ENCODE measurements at regions not wholly inside any gene's neighbourhood (a gene's known extent, or its start where the extent isn't known, plus 50 kb on each side); places are given as distances from the start of the nearest gene placed in this dataset.

DNA sequence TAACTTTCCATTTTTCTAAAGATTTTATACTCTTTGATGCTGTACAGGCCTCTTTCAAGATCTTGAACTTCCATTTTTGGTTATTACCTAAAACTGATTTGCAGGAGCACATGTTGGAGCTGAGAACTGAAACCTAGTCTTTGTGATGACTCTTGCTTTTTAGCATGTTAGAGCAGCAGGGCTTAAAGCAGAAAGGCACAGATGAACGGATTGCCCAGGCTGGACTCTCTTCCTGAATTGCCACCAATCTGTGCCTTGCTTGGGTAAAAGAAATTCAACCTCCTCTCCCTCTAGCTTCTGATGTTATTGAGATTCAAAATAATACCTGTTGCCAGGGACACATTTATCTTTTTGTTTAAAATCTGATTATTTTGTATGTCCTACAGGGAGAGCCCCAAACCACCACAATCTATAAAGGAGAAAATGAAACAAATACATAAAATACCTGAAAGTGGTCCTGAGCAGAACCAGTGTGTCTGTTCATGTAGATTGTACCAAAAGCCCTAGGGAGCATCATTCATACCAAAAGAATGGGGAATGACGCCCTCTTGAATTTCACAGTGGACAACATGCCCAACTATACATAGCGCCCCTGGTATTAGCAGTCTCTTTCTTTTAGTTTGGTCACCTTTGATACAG is 277.0 kb upstream of the MAP2 start:
- H3K4me1 ChIP-seq (ENCODE audit: insufficient read depth): peaks cover 46% of the 10 kb centered on the region
- ATAC-seq (no peak), DNase-seq (ENCODE audit: low spot score) (no peak)
- H2AFZ ChIP-seq: no peak overlapping the region
- H3K79me2 ChIP-seq (replicated peaks; ENCODE audit: insufficient read depth): no peaks in the 10 kb centered on the region
- H3K4me1 Mint-ChIP-seq: peaks cover 43% of the 10 kb centered on the region
- TF ChIP-seq, protein P1, sequence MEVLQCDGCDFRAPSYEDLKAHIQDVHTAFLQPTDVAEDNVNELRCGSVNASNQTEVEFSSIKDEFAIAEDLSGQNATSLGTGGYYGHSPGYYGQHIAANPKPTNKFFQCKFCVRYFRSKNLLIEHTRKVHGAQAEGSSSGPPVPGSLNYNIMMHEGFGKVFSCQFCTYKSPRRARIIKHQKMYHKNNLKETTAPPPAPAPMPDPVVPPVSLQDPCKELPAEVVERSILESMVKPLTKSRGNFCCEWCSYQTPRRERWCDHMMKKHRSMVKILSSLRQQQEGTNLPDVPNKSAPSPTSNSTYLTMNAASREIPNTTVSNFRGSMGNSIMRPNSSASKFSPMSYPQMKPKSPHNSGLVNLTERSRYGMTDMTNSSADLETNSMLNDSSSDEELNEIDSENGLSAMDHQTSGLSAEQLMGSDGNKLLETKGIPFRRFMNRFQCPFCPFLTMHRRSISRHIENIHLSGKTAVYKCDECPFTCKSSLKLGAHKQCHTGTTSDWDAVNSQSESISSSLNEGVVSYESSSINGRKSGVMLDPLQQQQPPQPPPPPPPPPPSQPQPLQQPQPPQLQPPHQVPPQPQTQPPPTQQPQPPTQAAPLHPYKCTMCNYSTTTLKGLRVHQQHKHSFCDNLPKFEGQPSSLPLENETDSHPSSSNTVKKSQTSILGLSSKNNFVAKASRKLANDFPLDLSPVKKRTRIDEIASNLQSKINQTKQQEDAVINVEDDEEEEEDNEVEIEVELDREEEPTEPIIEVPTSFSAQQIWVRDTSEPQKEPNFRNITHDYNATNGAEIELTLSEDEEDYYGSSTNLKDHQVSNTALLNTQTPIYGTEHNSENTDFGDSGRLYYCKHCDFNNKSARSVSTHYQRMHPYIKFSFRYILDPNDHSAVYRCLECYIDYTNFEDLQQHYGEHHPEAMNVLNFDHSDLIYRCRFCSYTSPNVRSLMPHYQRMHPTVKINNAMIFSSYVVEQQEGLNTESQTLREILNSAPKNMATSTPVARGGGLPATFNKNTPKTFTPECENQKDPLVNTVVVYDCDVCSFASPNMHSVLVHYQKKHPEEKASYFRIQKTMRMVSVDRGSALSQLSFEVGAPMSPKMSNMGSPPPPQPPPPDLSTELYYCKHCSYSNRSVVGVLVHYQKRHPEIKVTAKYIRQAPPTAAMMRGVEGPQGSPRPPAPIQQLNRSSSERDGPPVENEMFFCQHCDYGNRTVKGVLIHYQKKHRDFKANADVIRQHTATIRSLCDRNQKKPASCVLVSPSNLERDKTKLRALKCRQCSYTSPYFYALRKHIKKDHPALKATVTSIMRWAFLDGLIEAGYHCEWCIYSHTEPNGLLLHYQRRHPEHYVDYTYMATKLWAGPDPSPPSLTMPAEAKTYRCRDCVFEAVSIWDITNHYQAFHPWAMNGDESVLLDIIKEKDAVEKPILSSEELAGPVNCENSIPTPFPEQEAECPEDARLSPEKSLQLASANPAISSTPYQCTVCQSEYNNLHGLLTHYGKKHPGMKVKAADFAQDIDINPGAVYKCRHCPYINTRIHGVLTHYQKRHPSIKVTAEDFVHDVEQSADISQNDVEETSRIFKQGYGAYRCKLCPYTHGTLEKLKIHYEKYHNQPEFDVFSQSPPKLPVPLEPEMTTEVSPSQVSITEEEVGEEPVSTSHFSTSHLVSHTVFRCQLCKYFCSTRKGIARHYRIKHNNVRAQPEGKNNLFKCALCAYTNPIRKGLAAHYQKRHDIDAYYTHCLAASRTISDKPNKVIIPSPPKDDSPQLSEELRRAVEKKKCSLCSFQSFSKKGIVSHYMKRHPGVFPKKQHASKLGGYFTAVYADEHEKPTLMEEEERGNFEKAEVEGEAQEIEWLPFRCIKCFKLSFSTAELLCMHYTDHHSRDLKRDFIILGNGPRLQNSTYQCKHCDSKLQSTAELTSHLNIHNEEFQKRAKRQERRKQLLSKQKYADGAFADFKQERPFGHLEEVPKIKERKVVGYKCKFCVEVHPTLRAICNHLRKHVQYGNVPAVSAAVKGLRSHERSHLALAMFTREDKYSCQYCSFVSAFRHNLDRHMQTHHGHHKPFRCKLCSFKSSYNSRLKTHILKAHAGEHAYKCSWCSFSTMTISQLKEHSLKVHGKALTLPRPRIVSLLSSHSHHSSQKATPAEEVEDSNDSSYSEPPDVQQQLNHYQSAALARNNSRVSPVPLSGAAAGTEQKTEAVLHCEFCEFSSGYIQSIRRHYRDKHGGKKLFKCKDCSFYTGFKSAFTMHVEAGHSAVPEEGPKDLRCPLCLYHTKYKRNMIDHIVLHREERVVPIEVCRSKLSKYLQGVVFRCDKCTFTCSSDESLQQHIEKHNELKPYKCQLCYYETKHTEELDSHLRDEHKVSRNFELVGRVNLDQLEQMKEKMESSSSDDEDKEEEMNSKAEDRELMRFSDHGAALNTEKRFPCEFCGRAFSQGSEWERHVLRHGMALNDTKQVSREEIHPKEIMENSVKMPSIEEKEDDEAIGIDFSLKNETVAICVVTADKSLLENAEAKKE (CRISPR knock-in tag; IDR thresholded peaks at IDR 0.05): no peak
- TF ChIP-seq NANOG (IDR thresholded peaks at IDR 0.05; ENCODE audit: borderline replicate concordance) (no peak), STAT1 (IDR thresholded peaks at IDR 0.05; ENCODE audit: unreplicated experiment) (no peak), CREB1 (CRISPR knock-in tag; IDR thresholded peaks at IDR 0.05; ENCODE audit: low read depth) (no peak), ZNF331 (CRISPR knock-in tag; IDR thresholded peaks at IDR 0.05; ENCODE audit: low read depth) (no peak), ZNF114 (CRISPR knock-in tag; IDR thresholded peaks at IDR 0.05) (no peak), JUNB (IDR thresholded peaks at IDR 0.05; ENCODE audit: unreplicated experiment) (no peak), EZH2phosphoT487 (IDR thresholded peaks at IDR 0.05; ENCODE audit: unreplicated experiment) (no peak), POLR2AphosphoS5 (IDR thresholded peaks at IDR 0.05; ENCODE audit: low read depth) (no peak), EZH2 (IDR thresholded peaks at IDR 0.05; ENCODE audit: low read depth, unreplicated experiment) (no peak)
- TF ChIP-seq, protein P2, sequence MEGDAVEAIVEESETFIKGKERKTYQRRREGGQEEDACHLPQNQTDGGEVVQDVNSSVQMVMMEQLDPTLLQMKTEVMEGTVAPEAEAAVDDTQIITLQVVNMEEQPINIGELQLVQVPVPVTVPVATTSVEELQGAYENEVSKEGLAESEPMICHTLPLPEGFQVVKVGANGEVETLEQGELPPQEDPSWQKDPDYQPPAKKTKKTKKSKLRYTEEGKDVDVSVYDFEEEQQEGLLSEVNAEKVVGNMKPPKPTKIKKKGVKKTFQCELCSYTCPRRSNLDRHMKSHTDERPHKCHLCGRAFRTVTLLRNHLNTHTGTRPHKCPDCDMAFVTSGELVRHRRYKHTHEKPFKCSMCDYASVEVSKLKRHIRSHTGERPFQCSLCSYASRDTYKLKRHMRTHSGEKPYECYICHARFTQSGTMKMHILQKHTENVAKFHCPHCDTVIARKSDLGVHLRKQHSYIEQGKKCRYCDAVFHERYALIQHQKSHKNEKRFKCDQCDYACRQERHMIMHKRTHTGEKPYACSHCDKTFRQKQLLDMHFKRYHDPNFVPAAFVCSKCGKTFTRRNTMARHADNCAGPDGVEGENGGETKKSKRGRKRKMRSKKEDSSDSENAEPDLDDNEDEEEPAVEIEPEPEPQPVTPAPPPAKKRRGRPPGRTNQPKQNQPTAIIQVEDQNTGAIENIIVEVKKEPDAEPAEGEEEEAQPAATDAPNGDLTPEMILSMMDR (conservative IDR thresholded peaks at IDR 0.05; ENCODE audit: low read depth in 2 of 2): no peak
- TF ChIP-seq, protein P3, sequence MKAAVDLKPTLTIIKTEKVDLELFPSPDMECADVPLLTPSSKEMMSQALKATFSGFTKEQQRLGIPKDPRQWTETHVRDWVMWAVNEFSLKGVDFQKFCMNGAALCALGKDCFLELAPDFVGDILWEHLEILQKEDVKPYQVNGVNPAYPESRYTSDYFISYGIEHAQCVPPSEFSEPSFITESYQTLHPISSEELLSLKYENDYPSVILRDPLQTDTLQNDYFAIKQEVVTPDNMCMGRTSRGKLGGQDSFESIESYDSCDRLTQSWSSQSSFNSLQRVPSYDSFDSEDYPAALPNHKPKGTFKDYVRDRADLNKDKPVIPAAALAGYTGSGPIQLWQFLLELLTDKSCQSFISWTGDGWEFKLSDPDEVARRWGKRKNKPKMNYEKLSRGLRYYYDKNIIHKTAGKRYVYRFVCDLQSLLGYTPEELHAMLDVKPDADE (IDR thresholded peaks at IDR 0.05): no peak
- TF ChIP-seq, protein P4, sequence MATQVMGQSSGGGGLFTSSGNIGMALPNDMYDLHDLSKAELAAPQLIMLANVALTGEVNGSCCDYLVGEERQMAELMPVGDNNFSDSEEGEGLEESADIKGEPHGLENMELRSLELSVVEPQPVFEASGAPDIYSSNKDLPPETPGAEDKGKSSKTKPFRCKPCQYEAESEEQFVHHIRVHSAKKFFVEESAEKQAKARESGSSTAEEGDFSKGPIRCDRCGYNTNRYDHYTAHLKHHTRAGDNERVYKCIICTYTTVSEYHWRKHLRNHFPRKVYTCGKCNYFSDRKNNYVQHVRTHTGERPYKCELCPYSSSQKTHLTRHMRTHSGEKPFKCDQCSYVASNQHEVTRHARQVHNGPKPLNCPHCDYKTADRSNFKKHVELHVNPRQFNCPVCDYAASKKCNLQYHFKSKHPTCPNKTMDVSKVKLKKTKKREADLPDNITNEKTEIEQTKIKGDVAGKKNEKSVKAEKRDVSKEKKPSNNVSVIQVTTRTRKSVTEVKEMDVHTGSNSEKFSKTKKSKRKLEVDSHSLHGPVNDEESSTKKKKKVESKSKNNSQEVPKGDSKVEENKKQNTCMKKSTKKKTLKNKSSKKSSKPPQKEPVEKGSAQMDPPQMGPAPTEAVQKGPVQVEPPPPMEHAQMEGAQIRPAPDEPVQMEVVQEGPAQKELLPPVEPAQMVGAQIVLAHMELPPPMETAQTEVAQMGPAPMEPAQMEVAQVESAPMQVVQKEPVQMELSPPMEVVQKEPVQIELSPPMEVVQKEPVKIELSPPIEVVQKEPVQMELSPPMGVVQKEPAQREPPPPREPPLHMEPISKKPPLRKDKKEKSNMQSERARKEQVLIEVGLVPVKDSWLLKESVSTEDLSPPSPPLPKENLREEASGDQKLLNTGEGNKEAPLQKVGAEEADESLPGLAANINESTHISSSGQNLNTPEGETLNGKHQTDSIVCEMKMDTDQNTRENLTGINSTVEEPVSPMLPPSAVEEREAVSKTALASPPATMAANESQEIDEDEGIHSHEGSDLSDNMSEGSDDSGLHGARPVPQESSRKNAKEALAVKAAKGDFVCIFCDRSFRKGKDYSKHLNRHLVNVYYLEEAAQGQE (IDR thresholded peaks at IDR 0.05; ENCODE audit: unreplicated experiment): no peak
- no peaks in the 10 kb centered on the region for H3K36me3 ChIP-seq (ENCODE audit: insufficient read depth)
- H3K27ac ChIP-seq (ENCODE audit: low read depth): peak overlapping the region; percentile 64
- peaks cover 5% of the 10 kb centered on the region for H3K27me3 Mint-ChIP-seq (ENCODE audit: insufficient read depth, low read depth, poor library complexity)
- no peak overlapping the region for H3K4me3 Mint-ChIP-seq
- H3K27me3 ChIP-seq (ENCODE audit: insufficient read depth): no peaks in the 10 kb centered on the region
- H3F3A ChIP-seq (replicated peaks; ENCODE audit: low read depth): no peaks in the 10 kb centered on the region
- H3K9me3 Mint-ChIP-seq: no peaks in the 10 kb centered on the region; the same call in 2 of the 3 replicates
- H3K9me2 ChIP-seq (ENCODE audit: insufficient read depth): no peaks in the 10 kb centered on the region
- H3K27ac Mint-ChIP-seq: no peak overlapping the region
- H3K4me2 ChIP-seq: no peak overlapping the region
- no peaks in the 10 kb centered on the region for H4K20me1 ChIP-seq (replicated peaks; ENCODE audit: insufficient read depth)
- H3K36me3 Mint-ChIP-seq (ENCODE audit: low read depth): no peaks in the 10 kb centered on the region
- no peak overlapping the region for H3K4me3 ChIP-seq
